ENCODE measurements at regions not wholly inside any gene's neighbourhood (a gene's known extent, or its start where the extent isn't known, plus 50 kb on each side); places are given as distances from the start of the nearest gene placed in this dataset.

DNA sequence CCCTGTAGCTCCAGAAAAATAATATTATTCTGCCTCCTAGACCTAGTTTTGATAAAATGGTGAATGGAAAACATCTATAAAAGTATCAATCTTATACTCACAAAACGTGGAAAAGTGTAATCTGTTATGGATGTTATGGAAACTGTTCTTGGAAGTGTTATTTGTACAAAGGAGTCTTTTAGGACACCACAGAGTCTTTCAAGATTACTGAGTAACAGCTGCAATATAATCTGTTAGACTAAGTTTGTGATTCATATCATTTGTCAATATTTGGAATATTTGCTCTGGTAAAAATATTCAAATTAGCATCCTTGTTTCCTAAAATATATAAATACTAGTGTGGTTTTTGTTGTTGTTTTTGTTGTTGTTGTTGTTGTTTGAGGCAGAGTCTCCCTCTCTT is 87.9 kb downstream of the RAD51AP2 start:
- Histone ChIP-seq H3K23me2 (ENCODE audit: insufficient read length, low read depth, low read length, poor library complexity, severe bottlenecking) (no peaks in the 10 kb centered on the region), H2BK120ac (ENCODE audit: low read depth, low read length, poor library complexity, severe bottlenecking) (no peak overlapping the region), H2AK5ac (ENCODE audit: insufficient read length, low read length) (no peak overlapping the region), H3K4me2 (ENCODE audit: insufficient read depth, insufficient read length, low read length) (no peak overlapping the region), H3K4me1 (ENCODE audit: insufficient read depth, low read length) (no peaks in the 10 kb centered on the region), H3K4ac (ENCODE audit: low read depth, low read length) (no peak overlapping the region), H3K9me3 (ENCODE audit: control insufficient read depth, low read depth, low read length) (no peaks in the 10 kb centered on the region), H3K23ac (ENCODE audit: insufficient read length, low read depth, low read length) (no peak overlapping the region), H4K8ac (replicated peaks; ENCODE audit: insufficient read length, low read depth, low read length) (no peak overlapping the region), H3K79me2 (ENCODE audit: insufficient read depth, low read length) (no peaks in the 10 kb centered on the region), H4K5ac (ENCODE audit: insufficient read length, low read depth, low read length) (no peak overlapping the region), H4K20me1 (ENCODE audit: control insufficient read depth, insufficient read depth, insufficient read length) (no peaks in the 10 kb centered on the region), H3K14ac (ENCODE audit: insufficient read depth, low read length) (no peak overlapping the region), H2AFZ (ENCODE audit: low read length) (no peak overlapping the region), H2BK5ac (ENCODE audit: insufficient read length, low read length) (no peak overlapping the region), H3T11ph (ENCODE audit: low read length) (no peak overlapping the region), H3K27me3 (ENCODE audit: insufficient read depth, low read length) (no peaks in the 10 kb centered on the region), H2BK12ac (ENCODE audit: insufficient read length, low read depth, low read length) (no peak overlapping the region), H3K27ac (ENCODE audit: insufficient read length, low read depth, low read length) (no peak overlapping the region), H3K18ac (ENCODE audit: insufficient read length, low read depth, low read length) (no peak overlapping the region), H2BK20ac (ENCODE audit: low read depth, low read length, poor library complexity, severe bottlenecking) (no peak overlapping the region), H3K56ac (ENCODE audit: insufficient read length, low read depth, low read length) (no peak overlapping the region), H2BK15ac (ENCODE audit: low read depth, low read length) (no peak overlapping the region), H4K91ac (ENCODE audit: insufficient read length, low read depth, low read length) (no peak overlapping the region), H3K9ac (ENCODE audit: extremely low read depth, insufficient read length, low read length) (no peak overlapping the region), H3K79me1 (ENCODE audit: insufficient read depth, low read depth, low read length, poor library complexity, severe bottlenecking) (no peaks in the 10 kb centered on the region)
- WGBS (ENCODE audit: extremely low coverage, insufficient read length, low lambda C conversion rate) = no CpG with 5 or more reads among the region's 1 CpG
- DNase-seq = no peak
- no peak overlapping the region for H3K4me3 Mint-ChIP-seq
- TF ChIP-seq, protein P1, sequence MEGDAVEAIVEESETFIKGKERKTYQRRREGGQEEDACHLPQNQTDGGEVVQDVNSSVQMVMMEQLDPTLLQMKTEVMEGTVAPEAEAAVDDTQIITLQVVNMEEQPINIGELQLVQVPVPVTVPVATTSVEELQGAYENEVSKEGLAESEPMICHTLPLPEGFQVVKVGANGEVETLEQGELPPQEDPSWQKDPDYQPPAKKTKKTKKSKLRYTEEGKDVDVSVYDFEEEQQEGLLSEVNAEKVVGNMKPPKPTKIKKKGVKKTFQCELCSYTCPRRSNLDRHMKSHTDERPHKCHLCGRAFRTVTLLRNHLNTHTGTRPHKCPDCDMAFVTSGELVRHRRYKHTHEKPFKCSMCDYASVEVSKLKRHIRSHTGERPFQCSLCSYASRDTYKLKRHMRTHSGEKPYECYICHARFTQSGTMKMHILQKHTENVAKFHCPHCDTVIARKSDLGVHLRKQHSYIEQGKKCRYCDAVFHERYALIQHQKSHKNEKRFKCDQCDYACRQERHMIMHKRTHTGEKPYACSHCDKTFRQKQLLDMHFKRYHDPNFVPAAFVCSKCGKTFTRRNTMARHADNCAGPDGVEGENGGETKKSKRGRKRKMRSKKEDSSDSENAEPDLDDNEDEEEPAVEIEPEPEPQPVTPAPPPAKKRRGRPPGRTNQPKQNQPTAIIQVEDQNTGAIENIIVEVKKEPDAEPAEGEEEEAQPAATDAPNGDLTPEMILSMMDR (conservative IDR thresholded peaks at IDR 0.05) = no peak
- H3K9me3 Mint-ChIP-seq = no peaks in the 10 kb centered on the region
- H3K4me1 Mint-ChIP-seq = peaks cover 3 to 4% of the 10 kb centered on the region in 2 experiments; a peak in 3 of 4 replicates
- no peaks in the 10 kb centered on the region for H3K27me3 Mint-ChIP-seq (ENCODE audit: low read depth)
- H3K36me3 Mint-ChIP-seq (ENCODE audit: insufficient read depth in 1 of 3, low read depth in 3 of 3) = no peaks in the 10 kb centered on the region
- no peak overlapping the region for H3K27ac Mint-ChIP-seq

All from H9 (cell line).